COLO829 (cell line): ENCODE measurements at regions not wholly inside any gene's neighbourhood (a gene's known extent, or its start where the extent isn't known, plus 50 kb on each side); places are given as distances from the start of the nearest gene placed in this dataset.
A peak's percentile ranks its signal among the peaks of the same experiment; 100 is the strongest.
"Not testable (repeated sequence)": the region's sequence is repeated elsewhere in the genome, so short reads cannot be mapped to it uniquely, and the experiment has no call there.

Experiments used
- DNase-seq: peaks from one replicate; pipeline ENCODE4 v3.0.0; 2012; ENCODE audit warnings: low spot score

DNA sequence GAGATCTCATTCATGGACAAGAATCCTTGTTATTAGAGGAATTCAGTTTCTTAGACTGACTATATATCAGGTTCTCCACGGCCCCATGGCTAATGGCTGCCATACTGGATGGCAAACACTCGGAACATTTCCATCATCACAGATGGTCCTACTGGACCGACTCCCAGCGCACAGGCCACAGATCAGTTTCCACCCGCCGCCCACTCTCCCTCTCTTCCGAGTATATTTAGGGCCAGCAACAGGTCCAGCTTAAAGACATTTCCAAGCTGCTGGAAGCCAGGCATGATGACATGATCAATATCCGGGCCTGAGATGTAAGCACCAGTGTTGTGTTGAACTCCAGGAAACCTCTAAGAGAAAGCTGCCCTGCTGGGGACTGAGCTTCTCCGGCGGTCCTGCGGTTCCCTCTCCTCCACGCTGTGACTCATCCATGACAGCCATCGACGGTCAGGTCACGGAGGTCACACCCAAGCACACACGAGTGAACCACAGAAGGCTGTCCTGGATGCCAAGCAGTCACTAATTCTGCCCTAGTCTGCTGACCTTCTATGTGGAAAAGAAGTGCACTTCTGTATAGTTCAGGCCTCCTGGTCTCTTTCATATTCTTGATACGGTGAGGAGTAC is 64.4 kb upstream of the LPCAT1 start:
- DNase-seq, result not testable (repeated sequence)

DNA sequence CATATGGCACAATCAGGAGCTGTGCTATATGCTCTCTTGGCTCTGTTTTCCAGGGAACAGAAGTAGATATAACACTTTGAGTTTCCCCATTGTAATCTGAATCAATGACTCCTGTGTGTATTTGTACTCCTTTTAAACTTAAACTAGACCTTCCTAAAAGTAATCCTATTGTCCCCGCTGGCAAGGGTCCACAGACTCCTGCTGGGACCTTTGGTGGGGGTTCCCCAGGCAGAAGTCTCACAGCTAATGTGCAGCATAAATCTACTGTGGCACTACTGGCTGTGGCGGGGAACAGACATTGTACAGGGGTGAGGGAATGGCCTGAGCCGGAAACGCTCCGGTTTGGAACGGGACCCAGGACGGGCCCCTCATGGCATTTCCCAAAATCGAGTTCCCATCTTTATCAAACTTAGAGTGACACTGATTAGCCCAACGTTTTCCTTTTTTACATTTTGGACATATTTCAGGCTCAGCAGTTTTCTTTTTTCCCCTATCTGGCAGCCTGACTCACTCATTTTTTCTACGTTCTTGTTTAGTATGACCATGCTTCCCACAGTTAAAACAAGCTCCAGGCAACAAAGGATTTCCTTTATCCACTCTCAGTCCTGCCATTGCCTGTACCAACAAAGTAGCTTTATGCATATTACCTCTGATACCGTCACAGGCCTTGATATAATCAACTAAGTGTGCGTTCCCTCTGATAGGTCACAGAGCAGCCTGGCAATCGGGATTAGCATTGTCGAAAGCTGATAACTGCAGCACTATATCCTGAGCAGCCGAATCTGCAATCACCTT is 59.5 kb upstream of the LPCAT1 start:
- peak; percentile 12 for DNase-seq

DNA sequence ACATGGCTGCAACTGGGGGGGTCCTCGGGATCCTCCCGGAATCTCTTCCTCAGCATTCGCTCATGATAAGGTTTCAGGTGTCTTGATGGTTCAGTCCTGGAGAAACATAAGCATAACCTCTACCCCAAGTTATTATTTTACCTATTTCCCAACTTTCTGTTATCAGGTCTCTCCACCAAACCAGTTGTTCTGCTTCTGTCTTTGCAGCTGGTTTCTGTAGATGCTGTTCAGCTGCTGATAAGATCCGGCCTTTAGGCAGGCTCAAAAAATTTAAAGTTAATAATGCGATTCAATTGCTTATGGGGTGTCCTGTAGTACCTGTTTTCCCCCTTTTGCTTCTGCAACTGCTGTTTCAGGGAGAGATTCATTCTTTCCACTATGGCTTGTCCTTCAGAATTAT is 55.6 kb upstream of the LPCAT1 start:
- not testable (repeated sequence) for DNase-seq

DNA sequence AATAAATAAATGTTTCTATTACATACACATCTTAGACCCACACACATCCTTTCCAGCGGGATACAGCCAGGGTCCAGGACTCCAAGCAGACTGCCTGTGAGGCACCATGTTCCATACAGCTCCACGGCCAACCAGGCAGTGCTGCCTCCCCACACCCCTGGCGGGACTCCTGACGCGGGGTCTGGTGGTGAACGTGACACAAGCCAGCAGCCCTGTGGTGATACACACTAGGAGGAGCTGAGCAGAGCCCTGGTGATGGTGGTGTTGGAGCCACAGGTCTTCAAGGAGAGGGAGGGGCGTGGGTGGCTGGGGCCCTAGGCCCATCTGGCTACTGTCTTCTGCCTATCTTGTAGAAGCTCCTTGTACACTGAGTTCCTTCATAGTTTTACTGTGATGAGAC is 53.1 kb upstream of the LPCAT1 start:
- not testable (repeated sequence) for DNase-seq

DNA sequence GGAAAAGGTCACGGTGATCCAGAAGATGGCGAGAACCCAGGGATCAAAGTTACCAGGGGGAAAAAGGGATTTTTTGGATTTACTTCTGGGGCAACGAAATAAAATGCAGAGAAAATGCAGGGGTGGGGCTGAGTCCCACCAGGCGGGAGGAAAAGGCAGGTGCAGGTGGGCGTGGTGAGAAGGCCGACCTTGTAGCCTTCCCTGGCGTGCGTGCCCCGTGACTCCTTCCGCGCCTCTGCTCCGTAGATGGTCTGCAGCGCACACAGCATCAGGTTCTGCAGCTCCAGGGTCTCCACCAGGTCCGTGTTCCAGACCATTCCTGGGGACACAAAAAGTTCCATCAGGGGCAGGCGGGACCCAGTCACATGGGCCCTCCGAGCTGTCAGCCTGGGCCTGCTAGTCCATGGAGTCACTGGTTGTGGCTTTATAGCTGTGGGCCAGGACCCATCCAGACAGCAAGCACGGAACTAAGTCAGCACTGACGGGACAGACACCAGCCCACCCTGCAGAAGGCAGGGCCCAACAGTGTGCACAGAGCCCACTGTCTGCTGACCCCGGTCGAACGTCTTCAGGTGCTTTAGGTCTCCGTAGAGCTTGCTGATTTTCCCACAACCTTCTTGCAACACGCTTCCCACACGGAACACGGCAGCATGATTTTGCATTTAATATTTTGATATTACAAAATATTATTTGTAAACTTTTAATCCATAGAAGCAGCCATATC is 52.4 kb upstream of the LPCAT1 start:
- DNase-seq, result not testable (repeated sequence)

DNA sequence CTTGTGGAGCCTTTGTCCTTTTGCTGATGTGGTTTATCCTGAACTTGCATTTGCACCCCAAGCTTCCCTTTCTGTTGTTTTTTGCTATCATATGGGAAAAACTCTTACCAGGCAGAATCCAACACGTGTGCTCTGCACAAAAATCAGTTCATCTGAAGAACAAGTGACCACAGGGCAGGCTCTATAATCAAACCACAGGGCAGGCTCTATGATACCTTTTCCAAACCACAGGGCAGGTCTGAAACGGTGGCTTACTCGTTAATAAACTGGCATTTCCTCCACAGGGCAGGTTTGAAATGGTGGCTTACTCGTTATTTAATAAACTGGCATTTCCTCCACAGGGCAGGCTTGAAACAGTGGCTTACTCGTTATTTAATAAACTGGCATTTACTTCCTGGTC is 51.7 kb upstream of the LPCAT1 start:
- not testable (repeated sequence) for DNase-seq

DNA sequence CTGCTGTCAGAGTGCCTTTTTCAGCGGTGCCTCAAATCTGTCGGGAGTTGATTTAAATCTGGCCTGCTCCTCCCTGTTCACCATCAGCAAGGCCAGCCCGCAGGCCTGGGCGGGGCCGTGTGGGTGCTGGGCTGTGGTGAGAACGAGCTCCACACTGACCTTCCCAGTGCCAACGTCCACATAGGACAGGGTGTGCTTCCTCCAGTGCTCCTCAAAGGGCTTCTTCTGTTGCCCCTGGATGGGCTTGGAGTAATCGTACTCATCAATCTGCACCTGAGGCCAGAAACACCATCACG is 50.2 kb upstream of the LPCAT1 start:
- not testable (repeated sequence) for DNase-seq

DNA sequence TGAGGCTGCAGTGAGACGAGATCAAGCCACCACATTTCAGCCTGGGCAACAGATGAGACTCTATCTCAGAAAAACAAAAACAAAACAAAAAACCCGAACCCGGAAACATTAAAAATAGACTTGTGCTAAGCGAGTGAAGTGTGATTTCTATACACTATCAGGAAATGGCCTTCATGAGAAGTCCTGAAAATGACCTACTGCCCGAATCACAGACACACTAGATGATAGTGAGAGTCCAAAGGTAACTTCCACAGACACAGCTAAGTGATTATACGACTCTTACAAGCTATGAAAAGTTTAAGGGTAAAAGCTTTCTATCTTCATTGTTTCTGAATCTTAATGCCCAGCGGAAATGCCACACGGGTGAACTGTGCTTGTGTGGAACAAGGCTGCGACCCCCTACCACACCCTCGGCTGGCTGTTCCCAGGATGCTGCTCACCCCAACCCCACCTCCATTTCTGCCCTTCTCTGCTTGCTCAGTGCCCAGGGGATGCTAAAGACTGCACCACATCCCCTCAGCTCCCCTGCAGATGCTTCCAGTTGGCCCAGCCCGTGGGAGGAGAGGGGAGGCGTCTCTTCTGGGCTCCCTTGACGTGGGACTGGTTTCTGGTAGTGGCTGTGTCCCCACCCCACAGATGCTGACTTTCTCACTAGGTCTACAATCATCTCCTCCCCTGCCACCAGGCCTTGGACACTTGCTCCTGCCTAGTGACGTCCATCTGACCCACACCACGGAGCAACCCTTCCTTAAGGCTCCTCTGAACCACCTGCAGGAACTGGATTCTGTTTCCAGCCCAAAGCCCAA is 49.7 kb upstream of the LPCAT1 start:
- DNase-seq, result not testable (repeated sequence)
